ENCODE measurements at regions not wholly inside any gene's neighbourhood (a gene's known extent, or its start where the extent isn't known, plus 50 kb on each side); places are given as distances from the start of the nearest gene placed in this dataset.

DNA sequence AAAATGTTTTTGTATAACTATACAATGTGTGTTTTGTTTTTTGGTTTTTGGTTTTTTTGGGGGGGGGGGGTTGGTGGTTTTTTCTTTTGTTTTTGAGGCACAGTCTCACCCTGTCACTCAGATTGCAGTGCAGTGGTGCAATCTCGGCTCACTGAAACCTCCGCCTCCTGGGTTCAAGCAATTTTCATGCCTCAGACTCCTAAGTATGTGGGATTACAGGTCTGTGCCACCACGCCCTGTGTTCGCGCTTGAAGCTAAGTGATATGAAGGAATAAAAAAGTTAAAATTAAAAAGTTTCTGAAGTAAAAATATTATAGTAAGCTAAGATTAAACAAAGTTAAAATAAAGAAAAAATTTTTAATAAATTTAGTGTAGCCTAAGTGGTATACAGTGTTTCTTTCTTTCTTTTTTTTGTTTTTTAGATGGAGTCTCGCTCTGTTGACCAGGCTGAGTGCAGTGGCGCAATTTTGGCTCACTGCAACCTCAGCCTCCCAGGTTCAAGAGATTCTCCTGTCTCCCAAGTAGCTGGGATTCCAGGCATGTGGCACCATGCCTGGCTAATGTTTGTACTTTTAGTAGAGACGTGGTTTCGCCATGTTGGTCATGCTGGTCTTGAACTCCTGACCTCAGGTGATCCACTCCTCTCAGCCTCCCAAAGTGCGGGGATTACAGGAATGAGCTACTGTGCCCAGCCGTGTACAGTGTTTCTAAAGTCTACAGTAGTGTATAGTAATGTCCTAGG is 53.9 kb upstream of the TEX55 start:
- H3K27ac ChIP-seq: no peak overlapping the region
- H3K9me3 ChIP-seq: no peaks in the 10 kb centered on the region
- intact Hi-C loops (cut with DNase I; ENCODE audit: low total_unique reads) (no loop called here), in situ Hi-C loops (cut with MboI; ENCODE audit: low pct_ligation_motif_present in 1 of 4, low pct_unique_long_range_greater_than_20kb in 1 of 4, low sequenced_read_pairs in 3 of 4) (loop anchor here in 2 of 4 donors (5.0 to 10.0 kb wide), 2 partner anchors 207 to 210 kb away; no protein-coding TSS in a partner anchor)
- H3K36me3 ChIP-seq: no peaks in the 10 kb centered on the region
- H3K4me1 ChIP-seq: no peaks in the 10 kb centered on the region
- WGBS, 2 donors (ENCODE audit: low coverage in 1 of 2): 83 to 89% methylated on average over 7 to 11 of the region's 11 CpGs
- H3K27me3 ChIP-seq: no peaks in the 10 kb centered on the region
- H3K4me3 ChIP-seq: no peak overlapping the region
- TF ChIP-seq POLR2A (IDR thresholded peaks at IDR 0.05): no peak
- no peak for TF ChIP-seq POLR2AphosphoS5 (IDR thresholded peaks at IDR 0.05)
- TF ChIP-seq, protein P1, sequence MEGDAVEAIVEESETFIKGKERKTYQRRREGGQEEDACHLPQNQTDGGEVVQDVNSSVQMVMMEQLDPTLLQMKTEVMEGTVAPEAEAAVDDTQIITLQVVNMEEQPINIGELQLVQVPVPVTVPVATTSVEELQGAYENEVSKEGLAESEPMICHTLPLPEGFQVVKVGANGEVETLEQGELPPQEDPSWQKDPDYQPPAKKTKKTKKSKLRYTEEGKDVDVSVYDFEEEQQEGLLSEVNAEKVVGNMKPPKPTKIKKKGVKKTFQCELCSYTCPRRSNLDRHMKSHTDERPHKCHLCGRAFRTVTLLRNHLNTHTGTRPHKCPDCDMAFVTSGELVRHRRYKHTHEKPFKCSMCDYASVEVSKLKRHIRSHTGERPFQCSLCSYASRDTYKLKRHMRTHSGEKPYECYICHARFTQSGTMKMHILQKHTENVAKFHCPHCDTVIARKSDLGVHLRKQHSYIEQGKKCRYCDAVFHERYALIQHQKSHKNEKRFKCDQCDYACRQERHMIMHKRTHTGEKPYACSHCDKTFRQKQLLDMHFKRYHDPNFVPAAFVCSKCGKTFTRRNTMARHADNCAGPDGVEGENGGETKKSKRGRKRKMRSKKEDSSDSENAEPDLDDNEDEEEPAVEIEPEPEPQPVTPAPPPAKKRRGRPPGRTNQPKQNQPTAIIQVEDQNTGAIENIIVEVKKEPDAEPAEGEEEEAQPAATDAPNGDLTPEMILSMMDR (IDR thresholded peaks at IDR 0.05): no peak
- TF ChIP-seq EP300 (IDR thresholded peaks at IDR 0.05; ENCODE audit: low read depth): no peak
- DNase-seq: no peak

DNA sequence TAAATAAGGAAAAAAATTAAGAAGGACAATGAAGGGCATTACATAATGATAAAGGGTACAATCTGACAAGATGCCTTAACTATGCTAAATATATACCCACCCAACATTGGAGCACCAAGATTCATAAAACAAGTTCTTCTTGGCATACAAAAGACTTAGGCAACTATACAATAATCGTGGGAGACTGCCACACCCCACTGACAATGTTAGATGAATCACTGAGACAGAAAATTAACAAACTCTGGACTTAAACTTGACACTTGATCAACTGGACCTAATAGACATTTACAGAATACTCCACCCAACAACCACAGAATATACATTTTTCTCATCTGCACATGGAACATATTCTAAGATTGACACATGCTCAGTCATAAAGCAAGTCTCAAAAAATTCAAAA is 53.2 kb upstream of the IGSF11 start:
- DNase-seq: no peak
- Histone ChIP-seq H3K27me3 (no peaks in the 10 kb centered on the region), H3K9me3 (no peaks in the 10 kb centered on the region), H3K36me3 (no peaks in the 10 kb centered on the region), H3K27ac (no peak overlapping the region), H3K4me3 (no peak overlapping the region), H3K4me1 (no peaks in the 10 kb centered on the region)
- WGBS, 2 donors (ENCODE audit: low coverage in 1 of 2): 11 to 27% methylated on average over 1 of the region's 1 CpG
- in situ Hi-C loops (cut with MboI; ENCODE audit: low pct_ligation_motif_present in 1 of 4, low pct_unique_long_range_greater_than_20kb in 1 of 4, low sequenced_read_pairs in 3 of 4) (no loop called here), intact Hi-C loops (cut with DNase I; ENCODE audit: low total_unique reads) (no loop called here)
- TF ChIP-seq, protein P1 (IDR thresholded peaks at IDR 0.05): no peak
- TF ChIP-seq POLR2A (IDR thresholded peaks at IDR 0.05) (no peak), EP300 (IDR thresholded peaks at IDR 0.05; ENCODE audit: low read depth) (no peak), POLR2AphosphoS5 (IDR thresholded peaks at IDR 0.05) (no peak)

DNA sequence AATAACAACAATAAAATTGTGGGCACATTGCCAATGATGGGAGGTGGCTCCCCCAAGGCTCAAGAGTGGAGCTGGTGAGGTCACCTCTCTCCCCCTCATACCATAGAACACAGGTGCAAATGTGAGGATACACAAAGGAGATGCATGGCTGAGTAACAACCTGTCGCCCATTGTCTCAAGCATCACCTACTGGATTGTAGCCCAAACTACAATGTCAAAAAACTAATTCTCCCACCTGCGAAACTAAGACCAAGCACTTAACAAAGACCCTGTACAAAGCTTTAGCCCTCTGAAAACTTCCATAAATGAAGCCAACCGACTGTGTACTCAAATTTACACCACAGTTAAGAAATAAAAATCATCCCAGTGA is 50.4 kb upstream of the IGSF11 start:
- no peaks in the 10 kb centered on the region for H3K4me1 ChIP-seq
- intact Hi-C loops (cut with DNase I; ENCODE audit: low total_unique reads) (no loop called here), in situ Hi-C loops (cut with MboI; ENCODE audit: low pct_ligation_motif_present in 1 of 4, low pct_unique_long_range_greater_than_20kb in 1 of 4, low sequenced_read_pairs in 3 of 4) (no loop called here)
- H3K9me3 ChIP-seq: no peaks in the 10 kb centered on the region
- TF ChIP-seq EP300 (IDR thresholded peaks at IDR 0.05; ENCODE audit: low read depth) (no peak), POLR2A (IDR thresholded peaks at IDR 0.05) (no peak), POLR2AphosphoS5 (IDR thresholded peaks at IDR 0.05) (no peak)
- TF ChIP-seq, protein P1 (IDR thresholded peaks at IDR 0.05): no peak
- no peak overlapping the region for H3K27ac ChIP-seq
- H3K27me3 ChIP-seq: no peaks in the 10 kb centered on the region
- 74 to 100% methylated on average over 1 to 3 of the region's 3 CpGs for WGBS, 2 donors (ENCODE audit: low coverage in 1 of 2)
- DNase-seq: no peak
- H3K4me3 ChIP-seq: no peak overlapping the region
- no peaks in the 10 kb centered on the region for H3K36me3 ChIP-seq

DNA sequence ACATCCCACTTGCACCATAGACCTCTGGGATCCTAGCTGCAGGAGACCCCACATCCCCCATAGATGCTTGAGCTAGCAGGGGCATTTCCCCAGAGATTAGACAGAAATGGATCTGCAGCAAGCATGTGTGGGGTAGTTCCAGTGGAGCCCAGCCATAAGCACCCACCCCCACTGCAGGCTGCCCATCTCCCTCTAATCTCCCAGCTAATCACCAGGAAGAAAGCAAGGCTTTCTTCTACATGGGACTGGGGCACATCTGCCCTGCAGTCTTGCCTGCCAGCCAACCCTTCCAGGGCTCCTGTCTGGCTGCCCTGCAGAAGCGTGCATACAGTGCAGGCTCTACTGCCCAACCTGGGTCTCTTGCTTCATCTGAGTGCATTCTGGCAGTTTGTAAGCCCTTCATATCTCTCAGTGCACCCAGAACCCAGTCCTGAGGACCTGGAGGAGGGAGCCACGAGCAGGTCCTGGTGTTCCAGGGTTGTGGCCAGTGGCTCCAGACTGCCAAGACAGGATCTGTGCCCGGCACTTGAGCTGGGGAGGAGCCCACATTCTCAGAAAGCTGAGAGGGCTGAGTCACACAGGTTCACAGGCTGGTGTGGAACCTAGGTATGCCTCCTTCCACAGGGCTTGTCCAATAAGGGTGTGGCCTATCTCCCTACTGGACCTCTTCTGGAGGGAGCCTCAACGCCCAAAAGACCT is 49.9 kb upstream of the IGSF11 start:
- intact Hi-C loops (cut with DNase I; ENCODE audit: low total_unique reads): no loop called here

More for the DNA sequence above, 49.9 kb upstream of the IGSF11 start:
- H3K27ac ChIP-seq: no peak overlapping the region
- no peak overlapping the region for H3K4me3 ChIP-seq
- in situ Hi-C loops (cut with MboI; ENCODE audit: low pct_ligation_motif_present in 1 of 4, low pct_unique_long_range_greater_than_20kb in 1 of 4, low sequenced_read_pairs in 3 of 4): no loop called here
- H3K27me3 ChIP-seq: no peaks in the 10 kb centered on the region
- no peaks in the 10 kb centered on the region for H3K9me3 ChIP-seq
- no peaks in the 10 kb centered on the region for H3K4me1 ChIP-seq
- TF ChIP-seq, protein P1 (IDR thresholded peaks at IDR 0.05): no peak
- TF ChIP-seq POLR2A (IDR thresholded peaks at IDR 0.05) (no peak), EP300 (IDR thresholded peaks at IDR 0.05; ENCODE audit: low read depth) (no peak), POLR2AphosphoS5 (IDR thresholded peaks at IDR 0.05) (no peak)
- WGBS, 2 donors (ENCODE audit: low coverage in 1 of 2): 55 to 69% methylated on average over 2 to 4 of the region's 4 CpGs
- DNase-seq: no peak
- H3K36me3 ChIP-seq: no peaks in the 10 kb centered on the region
